ENCODE measurements at regions not wholly inside any gene's neighbourhood (a gene's known extent, or its start where the extent isn't known, plus 50 kb on each side); places are given as distances from the start of the nearest gene placed in this dataset.

GRCh38 chr5:96517295-96517694, 84.2 kb upstream of the PCSK1 start:
- TF ChIP-seq CTCF (IDR thresholded peaks at IDR 0.05) (no peak), POLR2A (IDR thresholded peaks at IDR 0.05) (no peak)

Data from uterus (tissue), 2 donors.